ENCODE measurements at regions not wholly inside any gene's neighbourhood (a gene's known extent, or its start where the extent isn't known, plus 50 kb on each side); places are given as distances from the start of the nearest gene placed in this dataset.
"Not testable (repeated sequence)": the region's sequence is repeated elsewhere in the genome, so short reads cannot be mapped to it uniquely, and the experiment has no call there.

- H3K4me3 Mint-ChIP-seq = no peak overlapping the region
- ATAC-seq (replicated peaks in 1 of 2) (no peak), DNase-seq (no peak)
- H3K36me3 Mint-ChIP-seq (ENCODE audit: insufficient read depth in 2 of 2) = peaks cover 0 to 1% of the 10 kb centered on the region in 2 donors
- peaks cover 0 to 3% of the 10 kb centered on the region in 2 donors for H3K9me3 Mint-ChIP-seq
- H3K4me1 Mint-ChIP-seq (ENCODE audit: low read depth) = no peaks in the 10 kb centered on the region
- peaks cover 8% of the 10 kb centered on the region for H3K27me3 Mint-ChIP-seq (ENCODE audit: low read depth)
- H3K27ac Mint-ChIP-seq = no peak overlapping the region
These were observed 444.6 kb upstream of the PLXNA2 start for GRCh38 chr1:208688656-208689315.

GRCh38 chr1:208691012-208691411 lies 446.8 kb upstream of the PLXNA2 start:
- Mint-ChIP-seq H3K4me3 (no peak overlapping the region), H3K9me3 (peaks cover 0 to 3% of the 10 kb centered on the region in 2 donors), H3K36me3 (ENCODE audit: insufficient read depth in 2 of 2) (peaks cover 0 to 1% of the 10 kb centered on the region in 2 donors), H3K27me3 (ENCODE audit: low read depth) (peaks cover 8% of the 10 kb centered on the region), H3K4me1 (ENCODE audit: low read depth) (no peaks in the 10 kb centered on the region), H3K27ac (no peak overlapping the region)
- no peak for DNase-seq
- ATAC-seq (replicated peaks in 1 of 2) = no peak

DNA sequence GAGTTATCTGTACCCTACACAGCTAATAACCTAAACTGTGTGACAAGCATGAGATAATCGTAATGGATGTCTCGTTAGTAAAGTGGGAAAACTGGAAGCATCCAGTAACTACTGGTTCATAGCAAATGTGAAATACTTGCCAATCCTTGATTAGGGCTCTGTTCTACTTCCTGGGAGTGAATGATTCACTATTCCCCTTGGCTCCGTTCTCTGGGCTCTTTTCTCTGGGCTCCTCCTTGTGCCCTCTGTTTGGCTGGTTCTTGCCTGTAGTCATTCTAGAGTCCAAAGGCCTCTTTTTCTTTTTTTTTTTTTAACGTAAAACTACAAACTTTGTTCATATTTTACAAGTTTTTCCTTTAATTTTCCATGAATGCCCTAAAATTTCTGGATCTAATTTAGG lies 465.8 kb upstream of the PLXNA2 start:
- Mint-ChIP-seq H3K27me3 (ENCODE audit: low read depth) (no peaks in the 10 kb centered on the region), H3K27ac (no peak overlapping the region), H3K9me3 (peaks cover 0 to 3% of the 10 kb centered on the region in 2 donors), H3K4me1 (ENCODE audit: low read depth) (no peaks in the 10 kb centered on the region), H3K36me3 (ENCODE audit: insufficient read depth in 2 of 2) (no peaks in the 10 kb centered on the region), H3K4me3 (no peak overlapping the region)
- DNase-seq (no peak), ATAC-seq (replicated peaks in 1 of 2) (no peak)

- H3K27ac Mint-ChIP-seq = no peak overlapping the region
- H3K4me1 Mint-ChIP-seq (ENCODE audit: low read depth) = no peaks in the 10 kb centered on the region
- peaks cover 2 to 3% of the 10 kb centered on the region in 2 donors for H3K9me3 Mint-ChIP-seq
- ATAC-seq (replicated peaks in 1 of 2) = no peak
- no peak overlapping the region for H3K4me3 Mint-ChIP-seq
- peaks cover 1 to 2% of the 10 kb centered on the region in 2 donors for H3K36me3 Mint-ChIP-seq (ENCODE audit: insufficient read depth in 2 of 2)
- H3K27me3 Mint-ChIP-seq (ENCODE audit: low read depth) = peaks cover 11% of the 10 kb centered on the region
- no peak for DNase-seq
These were observed 470.1 kb upstream of the PLXNA2 start for GRCh38 chr1:208714323-208714722.

- ATAC-seq (replicated peaks in 1 of 2) (no peak), DNase-seq (no peak)
- peaks cover 11% of the 10 kb centered on the region for H3K27me3 Mint-ChIP-seq (ENCODE audit: low read depth)
- H3K4me3 Mint-ChIP-seq = no peak overlapping the region
- H3K4me1 Mint-ChIP-seq (ENCODE audit: low read depth) = no peaks in the 10 kb centered on the region
- H3K9me3 Mint-ChIP-seq = peaks cover 8 to 14% of the 10 kb centered on the region in 2 donors
- H3K36me3 Mint-ChIP-seq (ENCODE audit: insufficient read depth in 2 of 2) = peaks cover 7 to 10% of the 10 kb centered on the region in 2 donors
- no peak overlapping the region for H3K27ac Mint-ChIP-seq
These were observed 473.3 kb upstream of the PLXNA2 start for GRCh38 chr1:208717525-208717924.

DNA sequence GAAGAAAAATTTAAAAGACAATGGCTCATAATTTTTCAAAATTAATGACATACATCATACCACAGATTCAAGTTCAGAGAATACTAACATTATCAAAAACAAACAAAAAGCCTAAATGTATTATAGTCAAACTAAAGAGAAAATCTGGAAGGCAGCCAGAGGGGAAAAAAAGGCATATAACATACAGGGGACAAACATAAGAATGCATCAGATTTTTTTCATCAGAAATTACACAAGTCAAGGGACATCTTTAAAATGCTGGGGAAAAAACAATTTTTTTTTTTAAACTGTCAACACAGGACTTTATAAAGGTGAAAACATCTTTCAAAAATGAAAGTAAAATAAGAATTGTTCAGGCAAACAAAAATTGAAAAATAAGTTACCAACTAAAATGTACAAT lies 478.4 kb upstream of the PLXNA2 start:
- DNase-seq = no peak

DNA sequence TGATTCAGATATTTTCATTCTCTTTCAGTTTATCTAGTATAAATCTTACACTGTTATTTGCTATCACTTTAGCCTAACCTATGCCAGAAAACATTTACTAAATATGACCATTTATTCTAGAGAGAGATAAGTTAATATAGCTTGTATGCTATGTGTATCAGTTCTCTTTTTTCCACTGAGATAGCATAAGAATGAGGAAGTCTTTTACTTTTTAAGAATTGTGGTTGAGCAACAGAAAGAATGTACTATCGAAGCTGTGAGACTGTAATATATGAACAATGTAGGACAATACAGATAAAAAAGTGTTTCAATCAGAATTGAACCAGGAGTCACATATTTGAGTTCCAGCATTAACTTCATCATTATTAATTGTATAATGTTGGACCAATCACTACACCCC lies 479.9 kb upstream of the PLXNA2 start:
- Mint-ChIP-seq H3K27ac (no peak overlapping the region), H3K9me3 (peaks cover 8 to 17% of the 10 kb centered on the region in 2 donors), H3K4me3 (no peak overlapping the region), H3K36me3 (ENCODE audit: insufficient read depth in 2 of 2) (peaks cover 9 to 10% of the 10 kb centered on the region in 2 donors), H3K4me1 (ENCODE audit: low read depth) (no peaks in the 10 kb centered on the region), H3K27me3 (ENCODE audit: low read depth) (peaks cover under 1% of the 10 kb centered on the region)
- ATAC-seq (replicated peaks in 1 of 2) = no peak
- DNase-seq = no peak

More for the DNA sequence above, 478.4 kb upstream of the PLXNA2 start:
- Mint-ChIP-seq H3K27ac (no peak overlapping the region), H3K36me3 (ENCODE audit: insufficient read depth in 2 of 2) (peaks cover 10 to 11% of the 10 kb centered on the region in 2 donors), H3K4me3 (no peak overlapping the region), H3K27me3 (ENCODE audit: low read depth) (peaks cover 11% of the 10 kb centered on the region), H3K4me1 (ENCODE audit: low read depth) (no peaks in the 10 kb centered on the region), H3K9me3 (peaks cover 10 to 18% of the 10 kb centered on the region in 2 donors)
- ATAC-seq (replicated peaks in 1 of 2) = no peak

DNA sequence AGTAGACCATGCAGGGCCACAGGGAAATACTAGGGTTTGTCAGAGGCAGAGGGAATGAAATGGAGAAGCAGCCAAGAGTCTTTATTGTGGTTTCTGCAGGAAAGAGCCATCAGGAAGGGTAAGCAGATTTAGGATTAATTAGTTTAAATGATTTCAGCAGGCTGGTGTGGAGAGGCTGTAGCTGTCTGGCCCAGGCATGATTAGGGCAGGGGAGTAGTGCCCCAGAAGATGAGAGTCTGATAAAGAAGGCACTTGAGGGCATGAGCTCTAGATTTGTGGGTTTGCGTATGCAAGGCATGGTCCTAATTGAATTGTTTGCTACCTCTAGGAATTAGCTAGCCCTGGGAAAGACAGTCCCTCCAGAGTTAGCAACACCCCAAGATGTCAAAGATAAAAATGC lies 484.6 kb upstream of the PLXNA2 start:
- Mint-ChIP-seq H3K4me3 (no peak overlapping the region), H3K36me3 (ENCODE audit: insufficient read depth in 2 of 2) (no peaks in the 10 kb centered on the region), H3K27ac (no peak overlapping the region), H3K4me1 (ENCODE audit: low read depth) (peaks cover 7% of the 10 kb centered on the region), H3K9me3 (no peaks in the 10 kb centered on the region), H3K27me3 (ENCODE audit: low read depth) (no peaks in the 10 kb centered on the region)
- DNase-seq (no peak), ATAC-seq (replicated peaks in 1 of 2) (no peak)

- no peaks in the 10 kb centered on the region for H3K36me3 Mint-ChIP-seq (ENCODE audit: insufficient read depth in 2 of 2)
- H3K4me3 Mint-ChIP-seq = peak overlapping the region in 1 of 2 donors; percentile 7
- no peak for DNase-seq
- no peak for ATAC-seq (replicated peaks in 1 of 2)
- no peak overlapping the region for H3K27ac Mint-ChIP-seq
- H3K4me1 Mint-ChIP-seq (ENCODE audit: low read depth) = peaks cover 7% of the 10 kb centered on the region
- H3K9me3 Mint-ChIP-seq = no peaks in the 10 kb centered on the region
- H3K27me3 Mint-ChIP-seq (ENCODE audit: low read depth) = no peaks in the 10 kb centered on the region
These were observed 488.0 kb upstream of the PLXNA2 start for GRCh38 chr1:208731981-208732821.

DNA sequence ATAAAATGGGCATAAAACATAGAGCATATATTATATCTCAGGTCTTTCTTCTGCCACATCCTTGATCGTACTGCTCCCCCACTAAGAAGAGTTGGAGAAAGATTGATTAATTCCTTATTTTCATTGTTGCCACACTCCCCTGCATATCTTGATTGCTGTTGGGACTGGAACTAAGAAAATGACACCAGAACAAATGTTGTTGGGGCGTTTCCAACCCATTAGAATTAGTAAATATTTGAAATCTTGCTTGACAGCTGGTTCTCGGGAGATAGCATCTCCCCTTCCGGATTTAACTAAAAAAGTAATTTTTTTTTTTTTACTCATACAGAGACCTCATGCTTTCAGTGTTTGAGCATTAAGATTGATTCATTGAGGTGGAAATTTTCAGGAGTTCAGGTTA lies 493.0 kb upstream of the PLXNA2 start:
- no peak for DNase-seq
- Mint-ChIP-seq H3K27ac (no peak overlapping the region), H3K4me1 (ENCODE audit: low read depth) (peaks cover 5% of the 10 kb centered on the region), H3K27me3 (ENCODE audit: low read depth) (no peaks in the 10 kb centered on the region), H3K36me3 (ENCODE audit: insufficient read depth in 2 of 2) (no peaks in the 10 kb centered on the region), H3K4me3 (no peak overlapping the region), H3K9me3 (peaks cover 0 to 1% of the 10 kb centered on the region in 2 donors)
- ATAC-seq (replicated peaks in 1 of 2) = no peak

DNA sequence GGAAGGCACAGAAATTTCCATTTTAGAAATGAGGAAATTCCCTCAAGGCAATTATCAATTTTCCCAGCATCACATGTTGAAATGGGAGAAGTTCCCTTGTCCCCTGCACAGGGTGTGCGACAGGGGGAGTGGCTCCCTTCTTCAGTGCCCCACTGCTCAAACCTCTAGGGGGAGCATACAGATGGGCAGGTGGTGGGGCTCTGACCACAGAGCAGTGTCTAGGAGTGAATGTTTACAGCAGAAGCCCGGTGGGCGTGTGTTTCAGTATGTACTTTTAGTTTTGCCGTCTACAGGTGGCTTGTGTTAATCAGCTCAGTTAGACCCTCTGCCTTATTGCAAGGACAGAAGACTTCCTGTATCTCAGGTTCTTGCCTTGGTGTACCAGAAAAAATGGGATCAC lies 493.7 kb upstream of the PLXNA2 start:
- Mint-ChIP-seq H3K27ac (no peak overlapping the region), H3K9me3 (peaks cover 0 to 1% of the 10 kb centered on the region in 2 donors), H3K27me3 (ENCODE audit: low read depth) (no peaks in the 10 kb centered on the region), H3K36me3 (ENCODE audit: insufficient read depth in 2 of 2) (no peaks in the 10 kb centered on the region), H3K4me3 (no peak overlapping the region), H3K4me1 (ENCODE audit: low read depth) (no peaks in the 10 kb centered on the region)
- ATAC-seq (replicated peaks in 1 of 2) (no peak), DNase-seq (no peak)

DNA sequence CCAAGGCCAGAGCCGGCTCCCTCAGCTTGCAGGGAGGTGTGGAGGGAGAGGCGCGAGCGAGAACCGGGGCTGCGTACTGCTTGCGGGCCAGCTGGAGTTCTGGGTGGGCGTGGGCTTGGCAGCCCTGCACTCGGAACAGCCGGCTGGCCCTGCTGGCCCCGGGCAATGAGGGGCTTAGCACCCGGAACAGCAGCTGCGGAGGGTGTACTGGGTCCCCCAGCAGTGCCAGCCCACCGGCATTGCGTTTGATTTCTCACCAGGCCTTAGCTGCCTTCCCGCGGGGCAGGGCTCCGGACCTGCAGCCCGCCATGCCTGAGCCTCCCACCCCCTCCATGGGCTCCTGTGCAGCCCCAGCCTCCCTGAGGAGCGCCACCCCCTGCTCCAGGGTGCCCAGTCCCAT lies 495.5 kb upstream of the PLXNA2 start:
- not testable (repeated sequence) for H3K36me3 Mint-ChIP-seq (ENCODE audit: insufficient read depth in 2 of 2); ATAC-seq (replicated peaks in 1 of 2); H3K27me3 Mint-ChIP-seq (ENCODE audit: low read depth)

DNA sequence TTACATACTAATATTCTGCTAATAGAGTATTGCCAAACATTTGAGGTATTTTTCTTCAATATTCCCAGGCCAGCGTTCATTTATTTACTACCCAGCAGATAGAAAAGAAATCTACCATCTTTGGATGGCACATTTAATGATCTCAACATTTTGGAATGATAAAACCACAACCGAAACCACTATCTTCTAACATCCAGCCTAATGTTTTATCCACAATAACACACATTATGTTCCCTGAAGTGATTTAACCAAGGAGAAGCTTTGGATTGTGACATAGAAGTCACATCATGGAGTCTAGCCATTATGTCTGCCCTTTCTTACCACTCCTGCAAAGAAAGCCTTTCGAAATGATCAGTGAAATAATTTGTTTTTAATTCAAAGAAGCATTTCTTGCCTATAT lies 497.1 kb upstream of the PLXNA2 start:
- no peaks in the 10 kb centered on the region for H3K27me3 Mint-ChIP-seq (ENCODE audit: low read depth)
- no peaks in the 10 kb centered on the region for H3K4me1 Mint-ChIP-seq (ENCODE audit: low read depth)
- H3K9me3 Mint-ChIP-seq = peaks cover 0 to 3% of the 10 kb centered on the region in 2 donors
- ATAC-seq (replicated peaks in 1 of 2) (no peak), DNase-seq (no peak)
- H3K27ac Mint-ChIP-seq = no peak overlapping the region
- H3K36me3 Mint-ChIP-seq (ENCODE audit: insufficient read depth in 2 of 2) = no peaks in the 10 kb centered on the region
- no peak overlapping the region for H3K4me3 Mint-ChIP-seq

More for the DNA sequence above, 495.5 kb upstream of the PLXNA2 start:
- not testable (repeated sequence) for H3K9me3 Mint-ChIP-seq; H3K4me1 Mint-ChIP-seq (ENCODE audit: low read depth); H3K27ac Mint-ChIP-seq; H3K4me3 Mint-ChIP-seq; DNase-seq

Data from activated T-cell treated with anti-CD3 and anti-CD28 coated beads, Interleukin-2, amount 50 U/mL, for 72 hours (primary cell).